GM21447 (cell line): ENCODE measurements at regions not wholly inside any gene's neighbourhood (a gene's known extent, or its start where the extent isn't known, plus 50 kb on each side); places are given as distances from the start of the nearest gene placed in this dataset.

Experiments used
- ATAC-seq: cut with Tn5 transposase; IDR thresholded peaks from one replicate; pipeline ENCODE4 v1.9.1; 2021; ENCODE audit not compliant: unreplicated experiment

GRCh38 chr2:198448789-198449188 lies 644.4 kb downstream of the PLCL1 start:
- ATAC-seq = no peak

- ATAC-seq = no peak
These were observed 640.5 kb downstream of the PLCL1 start for GRCh38 chr2:198444800-198445287.

- no peak for ATAC-seq
These were observed 637.5 kb downstream of the PLCL1 start for GRCh38 chr2:198441901-198442300.

- ATAC-seq = no peak
These were observed 636.9 kb downstream of the PLCL1 start for GRCh38 chr2:198441246-198441645.

- no peak for ATAC-seq
These were observed 636.4 kb downstream of the PLCL1 start for GRCh38 chr2:198440833-198441232.

GRCh38 chr2:198438331-198438730 lies 633.9 kb downstream of the PLCL1 start:
- no peak for ATAC-seq

GRCh38 chr2:198424112-198424511 lies 619.7 kb downstream of the PLCL1 start:
- no peak for ATAC-seq

GRCh38 chr2:198417836-198418235 lies 613.4 kb downstream of the PLCL1 start:
- no peak for ATAC-seq

- no peak for ATAC-seq
These were observed 610.6 kb downstream of the PLCL1 start for GRCh38 chr2:198414976-198415375.

GRCh38 chr2:198411936-198412335 lies 607.5 kb downstream of the PLCL1 start:
- no peak for ATAC-seq

- no peak for ATAC-seq
These were observed 603.8 kb downstream of the PLCL1 start for GRCh38 chr2:198408171-198408570.

- ATAC-seq = no peak
These were observed 600.9 kb downstream of the PLCL1 start for GRCh38 chr2:198405311-198405710.

- ATAC-seq = no peak
These were observed 597.3 kb downstream of the PLCL1 start for GRCh38 chr2:198401644-198402043.

GRCh38 chr2:198400999-198401398 lies 596.6 kb downstream of the PLCL1 start:
- ATAC-seq = no peak

- ATAC-seq = no peak
These were observed 589.8 kb downstream of the PLCL1 start for GRCh38 chr2:198394208-198394607.

GRCh38 chr2:198390670-198391069 lies 586.3 kb downstream of the PLCL1 start:
- ATAC-seq = no peak

GRCh38 chr2:198387677-198388076 lies 583.3 kb downstream of the PLCL1 start:
- ATAC-seq = no peak

GRCh38 chr2:198385856-198386255 lies 581.5 kb downstream of the PLCL1 start:
- no peak for ATAC-seq

GRCh38 chr2:198385326-198385725 lies 580.9 kb downstream of the PLCL1 start:
- no peak for ATAC-seq

- ATAC-seq = no peak
These were observed 579.0 kb downstream of the PLCL1 start for GRCh38 chr2:198383392-198383791.

- ATAC-seq = no peak
These were observed 578.4 kb downstream of the PLCL1 start for GRCh38 chr2:198382811-198383210.

GRCh38 chr2:198376677-198377076 lies 572.3 kb downstream of the PLCL1 start:
- no peak for ATAC-seq

GRCh38 chr2:198375083-198375410 lies 570.7 kb downstream of the PLCL1 start:
- no peak for ATAC-seq
